ENCODE measurements at regions not wholly inside any gene's neighbourhood (a gene's known extent, or its start where the extent isn't known, plus 50 kb on each side); places are given as distances from the start of the nearest gene placed in this dataset.

DNA sequence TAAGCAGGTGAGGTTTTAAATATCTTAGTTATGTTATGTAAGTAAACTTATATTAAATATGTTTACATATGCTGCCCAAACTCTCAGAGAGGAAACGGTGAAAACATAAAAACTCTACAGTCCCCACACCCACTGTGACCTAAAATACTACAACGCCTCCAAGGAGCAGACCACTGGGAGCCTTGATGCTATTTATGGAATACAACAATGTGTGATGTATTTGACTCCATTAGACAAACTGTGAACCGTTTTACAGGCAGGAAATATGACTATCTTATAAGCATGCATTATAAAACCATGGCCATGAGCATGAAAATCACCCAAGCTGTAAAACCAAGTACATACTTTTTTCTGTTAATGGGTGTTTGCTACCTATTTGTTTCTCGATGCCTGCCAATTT lies 379.5 kb upstream of the TBL1XR1 start:
- H3K36me3 ChIP-seq: no peaks in the 10 kb centered on the region
- TF ChIP-seq CTCF (IDR thresholded peaks at IDR 0.05; ENCODE audit: borderline replicate concordance): no peak
- DNase-seq: no peak
- H3K27me3 ChIP-seq (ENCODE audit: low read depth): no peaks in the 10 kb centered on the region
- H3K9me3 ChIP-seq (replicated peaks): no peaks in the 10 kb centered on the region
- intact Hi-C loops (cut with micrococcal nuclease): no loop called here
- no peak overlapping the region for H3K27ac ChIP-seq (replicated peaks)
- no peak overlapping the region for H3K4me3 ChIP-seq
- H3K4me1 ChIP-seq: peaks cover 14% of the 10 kb centered on the region

GRCh38 chr3:177578488-177578887 lies 381.2 kb upstream of the TBL1XR1 start:
- intact Hi-C loops (cut with micrococcal nuclease): no loop called here
- H3K27ac ChIP-seq (replicated peaks): no peak overlapping the region
- H3K27me3 ChIP-seq (ENCODE audit: low read depth): no peaks in the 10 kb centered on the region
- peaks cover 14% of the 10 kb centered on the region for H3K4me1 ChIP-seq
- no peak overlapping the region for H3K4me3 ChIP-seq
- H3K36me3 ChIP-seq: no peaks in the 10 kb centered on the region
- no peak for DNase-seq
- H3K9me3 ChIP-seq (replicated peaks): no peaks in the 10 kb centered on the region
- TF ChIP-seq CTCF (IDR thresholded peaks at IDR 0.05; ENCODE audit: borderline replicate concordance): no peak

DNA sequence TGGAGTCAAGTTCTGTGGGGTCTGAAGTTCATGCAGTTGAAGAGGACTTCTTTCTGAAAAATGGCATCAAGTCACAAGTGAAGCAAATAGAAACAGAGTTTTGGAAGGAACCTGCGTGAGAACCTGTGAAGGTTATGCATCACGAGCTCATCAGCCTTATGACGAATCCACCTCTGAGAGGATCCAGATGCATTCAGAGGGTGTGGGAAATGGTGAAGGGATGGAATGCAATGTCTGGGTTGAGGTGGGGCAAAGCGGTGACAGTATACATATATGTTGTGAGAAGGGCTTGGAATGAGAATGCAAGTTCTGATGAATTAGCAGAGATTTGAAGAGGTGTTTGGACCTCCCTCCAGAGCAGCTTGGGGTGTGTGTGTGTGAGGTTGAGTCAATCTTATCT lies 382.1 kb upstream of the TBL1XR1 start:
- Histone ChIP-seq H3K27ac (replicated peaks) (no peak overlapping the region), H3K4me3 (no peak overlapping the region), H3K4me1 (peaks cover 12% of the 10 kb centered on the region), H3K27me3 (ENCODE audit: low read depth) (no peaks in the 10 kb centered on the region), H3K36me3 (no peaks in the 10 kb centered on the region), H3K9me3 (replicated peaks) (no peaks in the 10 kb centered on the region)
- TF ChIP-seq CTCF (IDR thresholded peaks at IDR 0.05; ENCODE audit: borderline replicate concordance): no peak
- DNase-seq: no peak
- intact Hi-C loops (cut with micrococcal nuclease): no loop called here

- no peak overlapping the region for H3K4me3 ChIP-seq
- no peak for DNase-seq
- no peaks in the 10 kb centered on the region for H3K27me3 ChIP-seq (ENCODE audit: low read depth)
- no peak for TF ChIP-seq CTCF (IDR thresholded peaks at IDR 0.05; ENCODE audit: borderline replicate concordance)
- intact Hi-C loops (cut with micrococcal nuclease): no loop called here
- H3K4me1 ChIP-seq: peaks cover 10% of the 10 kb centered on the region
- H3K27ac ChIP-seq (replicated peaks): no peak overlapping the region
- no peaks in the 10 kb centered on the region for H3K9me3 ChIP-seq (replicated peaks)
- no peaks in the 10 kb centered on the region for H3K36me3 ChIP-seq
Observed at GRCh38 chr3:177580437-177580836, 383.2 kb upstream of the TBL1XR1 start.

DNA sequence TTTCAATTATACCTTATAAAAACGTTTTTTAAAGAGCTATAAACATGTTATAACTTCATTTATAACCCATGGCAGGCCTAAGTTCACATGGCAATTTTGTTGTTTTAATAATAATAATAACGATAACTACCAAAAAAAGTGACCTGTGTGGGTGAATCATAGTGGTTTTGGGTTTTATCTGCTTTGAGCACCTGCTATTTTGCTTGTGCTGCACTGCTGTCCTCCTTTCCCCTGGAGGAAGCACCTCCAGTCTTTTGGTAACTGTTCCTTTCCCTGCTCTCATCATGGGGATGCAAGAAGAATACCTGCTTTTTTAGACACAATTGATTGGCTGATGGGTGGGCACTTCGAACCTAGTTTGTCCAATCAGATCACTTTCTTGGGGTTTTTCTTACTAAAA lies 388.0 kb upstream of the TBL1XR1 start:
- Histone ChIP-seq H3K4me3 (no peak overlapping the region), H3K36me3 (no peaks in the 10 kb centered on the region), H3K27me3 (ENCODE audit: low read depth) (no peaks in the 10 kb centered on the region), H3K4me1 (no peaks in the 10 kb centered on the region), H3K9me3 (replicated peaks) (no peaks in the 10 kb centered on the region), H3K27ac (replicated peaks) (no peak overlapping the region)
- intact Hi-C loops (cut with micrococcal nuclease): no loop called here
- DNase-seq: no peak
- TF ChIP-seq CTCF (IDR thresholded peaks at IDR 0.05; ENCODE audit: borderline replicate concordance): no peak

Measured in left ventricle myocardium inferior (tissue), 1 donor.